Hematopoietic multipotent progenitor cell treated with erythropoietin and hydrocortisone succinate and interleukin-3 and kit ligand, for 6 days (in vitro differentiated cells): ENCODE measurements at regions not wholly inside any gene's neighbourhood (a gene's known extent, or its start where the extent isn't known, plus 50 kb on each side); places are given as distances from the start of the nearest gene placed in this dataset.
"Not testable (repeated sequence)": the region's sequence is repeated elsewhere in the genome, so short reads cannot be mapped to it uniquely, and the experiment has no call there.

Source experiments
- DNase-seq: peaks from one replicate; pipeline ENCODE4 v3.0.0-alpha.2; 2015

DNA sequence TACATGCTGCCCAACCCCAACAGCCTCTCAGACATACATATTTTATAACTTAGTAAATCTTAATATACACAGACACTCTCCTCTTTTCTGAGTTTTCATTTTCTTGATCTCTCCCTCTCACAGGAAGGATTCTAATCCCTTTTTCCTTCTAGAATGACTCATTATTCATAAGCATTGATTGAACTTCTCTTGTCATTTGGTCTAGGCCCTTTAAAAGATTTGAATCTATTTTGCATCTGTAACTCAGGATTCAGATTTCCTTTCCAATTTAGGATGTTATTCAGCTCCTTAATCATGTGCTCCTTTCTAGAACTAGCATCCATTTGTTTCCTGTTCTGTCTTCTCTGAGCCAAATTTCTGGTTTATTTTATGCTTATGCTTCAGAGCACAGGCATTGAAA lies 624.5 kb upstream of the SGO1 start:
- no peak for DNase-seq

DNA sequence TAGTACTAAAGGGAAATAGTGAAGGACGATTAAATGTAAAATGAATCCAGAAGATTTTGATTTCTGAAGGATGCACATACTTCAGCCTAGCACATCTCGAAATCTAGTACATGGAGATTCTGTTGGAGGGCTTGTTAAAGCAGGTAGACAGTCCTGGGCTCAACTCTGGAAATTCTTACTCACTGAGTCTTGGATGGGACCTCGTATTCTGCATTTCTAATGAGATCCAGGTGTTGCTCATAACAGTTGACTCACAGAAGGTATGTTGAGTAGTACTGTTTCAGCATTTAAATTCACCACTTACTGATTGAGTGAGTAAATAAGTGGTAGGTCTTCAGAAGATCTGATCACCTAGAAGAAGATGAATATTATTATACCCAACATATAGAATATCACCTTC lies 623.4 kb upstream of the SGO1 start:
- no peak for DNase-seq

DNA sequence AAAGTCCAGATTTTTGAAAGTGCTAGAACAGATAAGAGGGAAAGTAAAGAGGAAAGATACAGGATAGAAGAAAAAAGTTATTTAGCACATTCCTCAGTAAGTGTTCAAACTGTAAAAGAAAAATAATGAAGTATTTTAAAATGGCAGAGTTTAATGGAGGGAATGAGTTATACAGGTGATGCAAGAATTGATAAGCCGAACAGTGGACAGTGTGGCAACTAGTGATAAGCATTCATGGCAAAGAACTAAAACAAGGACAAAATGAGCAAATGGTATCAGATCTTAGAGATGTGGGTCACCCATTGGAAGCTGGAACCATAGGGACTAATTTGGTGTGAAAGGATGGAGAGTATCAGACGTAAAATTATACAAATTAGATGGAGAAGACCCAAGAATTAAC lies 622.9 kb upstream of the SGO1 start:
- DNase-seq: no peak

DNA sequence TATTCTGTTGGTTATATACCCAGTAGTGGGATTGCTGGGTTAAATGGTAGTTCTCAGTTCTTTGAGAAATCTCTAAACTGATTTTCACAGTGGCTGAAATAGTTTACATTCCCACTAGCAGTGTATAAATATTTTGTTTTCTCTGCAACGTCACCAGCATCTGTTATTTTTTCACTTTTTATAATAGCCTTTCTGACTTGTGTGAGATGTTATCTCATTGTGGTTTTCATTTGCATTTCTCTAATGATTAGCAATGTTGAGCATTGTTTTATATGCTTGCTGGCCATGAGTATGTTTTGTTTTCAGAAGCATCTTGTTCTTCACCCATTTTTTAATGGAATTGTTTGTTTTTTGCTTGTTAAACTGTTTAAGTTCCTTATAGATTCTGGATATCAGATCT lies 612.7 kb upstream of the SGO1 start:
- DNase-seq: no peak

DNA sequence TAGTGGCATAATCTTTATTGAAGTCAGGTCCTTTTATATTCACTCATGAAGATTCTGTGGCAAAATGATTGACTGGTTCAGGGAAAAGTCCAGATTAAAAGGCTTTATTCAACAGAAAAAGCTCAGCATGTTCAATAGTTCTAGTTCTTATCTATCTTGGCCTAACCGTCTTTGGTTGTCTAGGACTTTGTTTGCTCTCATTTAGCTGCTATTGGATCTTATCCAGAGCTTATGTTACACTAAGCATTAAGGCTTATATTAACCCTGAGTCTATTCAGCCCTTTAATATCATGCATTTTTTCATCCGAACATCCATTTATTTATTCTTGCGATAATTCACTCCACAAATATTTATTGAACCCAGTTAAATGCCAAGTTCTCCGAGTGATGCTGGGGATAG lies 601.0 kb upstream of the SGO1 start:
- DNase-seq: no peak

DNA sequence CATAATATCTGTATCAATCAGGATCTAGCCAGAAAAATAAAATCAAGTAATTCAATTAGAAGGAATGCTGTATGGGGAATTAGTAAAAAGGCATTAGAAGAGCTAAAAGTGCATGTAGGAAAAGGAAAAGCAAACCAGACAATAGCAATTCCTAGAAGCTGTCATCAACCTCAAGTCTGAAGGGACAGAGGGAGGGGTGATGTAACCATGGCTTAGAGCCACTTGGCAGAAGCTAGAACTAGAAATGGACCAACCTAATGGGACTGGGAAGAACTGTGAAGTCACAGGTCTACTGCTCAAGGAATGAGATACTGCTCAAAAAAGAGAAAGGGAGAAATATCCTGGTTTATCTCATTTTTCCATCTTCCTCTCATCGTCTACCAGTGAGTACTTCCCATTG lies 590.7 kb upstream of the SGO1 start:
- no peak for DNase-seq

DNA sequence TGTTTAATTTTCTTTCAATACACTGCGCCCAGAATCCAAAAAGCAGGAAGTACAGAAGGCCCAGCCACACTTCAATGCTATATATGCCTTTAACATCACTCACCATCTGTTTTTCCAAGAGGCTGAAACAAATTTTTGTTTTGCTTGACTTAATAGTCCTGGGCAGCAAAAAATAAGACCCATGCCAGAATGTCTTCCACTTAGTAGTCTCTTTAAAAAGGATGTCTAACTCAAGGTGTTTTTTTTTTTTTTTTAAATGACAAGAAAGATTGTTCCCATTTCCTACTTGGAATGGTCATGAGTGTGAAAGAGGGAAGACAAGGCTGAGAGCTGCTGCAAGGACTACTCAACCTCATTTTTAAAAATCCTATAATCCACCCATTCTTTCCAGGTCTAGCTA lies 590.3 kb upstream of the SGO1 start:
- DNase-seq: no peak

DNA sequence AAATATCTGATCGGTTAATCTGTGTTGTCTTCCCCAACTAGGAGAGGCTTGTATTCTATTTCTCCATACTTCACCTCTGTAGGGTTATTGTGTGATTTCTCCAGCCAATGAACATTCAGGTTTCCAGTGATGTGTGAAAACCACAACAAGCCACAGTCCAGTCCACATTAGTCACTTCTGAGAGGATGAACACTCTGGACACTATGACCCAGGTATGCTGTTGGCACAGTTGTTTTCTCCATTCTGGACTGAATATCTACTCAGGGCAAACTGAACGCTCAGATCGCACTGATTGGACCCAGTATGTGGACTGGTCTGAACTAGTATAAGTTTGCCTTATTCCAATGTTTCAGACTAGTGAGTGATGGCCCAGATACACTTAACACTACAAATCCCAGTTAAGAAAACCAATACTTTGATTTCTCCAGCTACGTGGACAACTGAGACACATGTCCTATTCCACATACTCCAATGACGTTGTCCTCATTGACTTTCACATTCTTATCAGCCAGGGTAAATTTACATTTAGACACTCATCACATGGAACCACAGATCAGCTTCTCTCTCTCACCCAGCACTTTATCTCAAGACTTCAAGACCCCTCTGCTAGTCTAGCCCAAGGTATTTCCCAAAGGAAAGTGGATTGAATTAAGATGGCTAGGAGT lies 587.4 kb upstream of the SGO1 start:
- DNase-seq: no peak

DNA sequence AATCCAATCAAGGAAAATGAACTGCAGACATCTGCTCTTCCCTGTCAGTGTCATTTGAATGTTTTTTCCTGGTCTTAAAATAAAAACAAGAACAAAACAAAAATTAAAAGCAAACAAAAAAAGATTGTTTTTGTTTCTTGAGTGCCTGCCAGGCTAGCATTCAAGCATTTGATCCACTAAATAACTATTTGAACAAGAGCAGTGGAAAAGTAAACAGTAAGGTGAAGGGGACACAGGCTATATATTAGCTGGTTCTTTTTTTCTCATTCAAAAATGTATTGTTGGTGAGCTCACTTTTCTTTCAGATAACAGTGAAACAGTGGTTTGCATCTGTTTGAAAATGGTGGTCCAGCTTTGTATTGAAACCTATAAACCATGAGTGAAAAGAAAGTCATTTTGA lies 586.9 kb upstream of the SGO1 start:
- no peak for DNase-seq

DNA sequence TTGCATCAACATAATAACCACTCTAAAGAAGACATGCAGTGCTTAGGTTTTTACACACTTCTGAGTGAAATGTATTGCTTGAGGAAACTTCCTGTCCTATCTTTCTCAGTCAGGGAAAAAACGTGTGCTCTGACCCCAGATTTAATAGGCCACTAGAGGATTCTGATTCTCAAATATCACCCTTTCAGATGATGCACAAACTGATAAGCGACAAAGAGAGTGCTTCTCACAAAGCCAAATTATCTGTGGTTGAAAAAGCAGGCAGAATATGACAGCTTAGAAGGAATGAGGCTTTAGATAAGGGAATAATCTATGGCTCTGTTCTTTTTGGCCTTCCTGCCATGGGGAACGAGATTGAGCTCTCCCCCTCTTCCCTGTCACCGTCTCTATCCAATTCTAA lies 583.4 kb upstream of the SGO1 start:
- DNase-seq: no peak

DNA sequence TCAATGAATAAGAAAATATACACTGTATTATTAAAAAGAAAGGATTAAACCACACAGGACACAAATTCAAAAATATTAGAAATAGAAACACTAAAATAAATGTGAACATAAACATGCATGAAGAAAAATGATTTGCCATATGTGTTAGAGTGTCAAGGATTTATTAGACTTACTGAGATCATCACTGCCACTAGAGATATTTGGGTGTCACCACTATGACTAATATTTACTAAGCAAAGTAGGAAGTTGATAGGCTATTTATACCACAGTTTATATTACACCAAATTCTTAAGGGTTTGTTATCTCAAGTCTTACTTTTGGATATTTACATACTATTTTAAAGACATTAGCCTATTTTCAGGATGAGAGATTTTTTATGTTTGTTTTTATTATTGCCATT lies 575.0 kb upstream of the SGO1 start:
- no peak for DNase-seq

DNA sequence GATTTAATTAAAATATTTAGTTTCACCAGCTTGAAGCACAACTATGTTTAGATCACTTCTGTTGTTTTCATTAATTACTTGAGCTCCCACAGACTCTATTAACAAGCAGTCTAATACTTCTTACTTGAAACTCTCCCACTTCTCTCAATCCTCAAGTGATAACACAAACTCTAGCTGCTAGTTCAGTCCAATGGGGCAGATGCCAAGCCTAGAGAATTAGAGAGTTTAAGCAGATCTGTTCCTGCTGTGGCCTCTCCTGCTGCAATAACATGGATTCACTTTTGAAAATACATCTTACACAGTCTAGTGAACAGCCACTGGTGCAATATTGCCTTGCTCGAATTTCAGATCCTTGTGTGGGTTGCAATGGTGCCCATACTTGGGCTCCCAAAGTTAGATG lies 566.4 kb upstream of the SGO1 start:
- DNase-seq: no peak

DNA sequence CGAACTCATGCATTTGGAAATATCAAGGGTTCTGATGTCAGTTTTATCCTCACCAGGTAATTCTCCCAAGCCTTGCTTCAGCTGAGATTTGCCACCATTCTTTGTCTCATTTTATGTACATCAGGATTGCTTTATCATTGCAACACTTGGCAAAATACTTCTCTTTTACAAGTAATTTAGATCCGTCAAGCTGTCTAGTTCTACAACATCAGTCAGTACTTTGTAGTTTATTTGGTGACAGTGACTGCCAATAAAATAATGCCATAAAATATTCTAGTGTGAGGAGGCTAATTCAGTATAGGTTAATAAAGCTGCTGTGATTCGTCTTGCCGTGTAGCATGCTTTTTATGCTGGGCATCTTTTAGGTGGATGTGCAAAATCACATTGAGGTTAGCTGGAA lies 565.3 kb upstream of the SGO1 start:
- DNase-seq: no peak

DNA sequence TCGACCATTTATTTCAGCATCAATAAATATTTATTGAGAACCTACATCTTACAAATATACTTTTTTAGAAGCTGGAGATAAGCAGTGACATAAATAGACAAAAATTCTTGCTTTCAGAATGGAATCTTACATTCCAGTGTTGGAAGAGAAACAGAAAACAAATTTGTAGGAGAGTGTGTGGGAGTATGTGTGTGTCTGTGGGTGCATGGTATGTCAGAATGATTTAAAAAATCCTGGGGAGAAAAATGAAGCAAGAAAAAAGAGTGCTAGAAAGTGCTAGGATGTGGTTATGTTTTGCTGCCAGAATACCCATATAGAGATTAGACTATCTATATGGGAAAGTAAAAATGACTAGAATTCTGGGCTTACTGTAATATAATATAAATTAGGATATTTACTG lies 561.7 kb upstream of the SGO1 start:
- DNase-seq: no peak

DNA sequence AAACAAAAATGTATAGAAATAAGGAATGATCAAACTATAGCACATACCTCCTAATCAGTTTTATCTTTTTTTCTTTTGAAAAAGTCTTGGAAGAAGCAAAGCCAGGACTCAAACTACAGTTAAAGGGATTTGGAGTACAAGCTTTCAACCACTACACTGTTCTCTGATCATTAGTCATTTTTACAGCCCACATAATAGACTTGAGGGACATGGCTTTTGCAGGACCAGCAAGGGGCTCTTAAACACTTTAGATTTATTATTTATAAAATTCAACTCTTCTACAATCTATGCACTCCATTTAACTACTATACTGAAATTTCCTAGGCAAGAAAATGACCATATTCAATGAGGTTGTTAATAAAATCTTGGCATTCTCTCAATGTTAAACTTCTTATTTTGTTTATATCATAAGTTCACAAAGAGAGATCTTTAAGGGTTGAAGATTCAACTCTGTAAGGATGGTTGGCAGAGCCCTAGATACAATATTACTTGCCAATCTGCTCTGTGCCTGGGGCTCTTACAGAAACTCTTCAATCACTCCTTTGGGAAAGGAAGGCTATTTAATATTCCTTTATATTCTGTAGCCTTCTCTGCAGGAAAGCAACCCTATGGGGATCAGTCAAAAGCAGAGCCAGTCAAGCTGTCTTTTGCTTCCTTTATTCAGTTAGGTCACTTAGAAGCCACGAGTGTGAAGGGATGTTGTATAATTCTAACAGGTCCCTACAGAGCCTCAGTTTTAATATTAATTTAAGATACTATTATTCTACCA lies 557.7 kb upstream of the SGO1 start:
- no peak for DNase-seq

DNA sequence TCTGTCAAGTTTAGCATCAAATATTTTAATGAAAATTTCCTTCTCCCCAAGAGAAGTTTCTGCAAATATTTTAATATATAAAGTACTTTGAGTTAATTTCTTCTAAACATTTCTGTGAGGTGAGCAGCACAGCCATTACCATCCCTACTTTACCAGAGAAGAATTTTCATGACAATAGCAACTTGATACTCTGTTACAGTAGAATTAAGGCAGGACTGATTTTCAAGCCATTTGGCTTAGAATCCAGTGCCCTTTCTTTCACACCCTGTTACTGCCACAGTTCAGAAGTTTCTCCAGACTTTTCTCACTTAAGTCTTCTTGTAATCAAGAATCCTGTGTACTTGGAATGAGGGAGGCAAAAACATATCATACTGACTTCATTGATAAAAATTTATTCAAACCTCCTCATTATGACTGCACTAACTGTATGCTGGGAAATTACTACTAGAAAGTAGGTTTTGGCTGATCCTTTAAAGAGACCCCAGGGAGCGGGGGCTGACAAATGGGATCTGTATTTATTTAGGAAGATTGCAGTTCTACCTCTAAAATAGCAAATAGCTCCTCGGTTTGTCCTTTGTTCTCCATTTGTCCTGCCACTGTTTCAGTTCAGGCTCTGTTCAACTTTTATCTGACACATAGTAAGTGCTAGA lies 557.0 kb upstream of the SGO1 start:
- no peak for DNase-seq

DNA sequence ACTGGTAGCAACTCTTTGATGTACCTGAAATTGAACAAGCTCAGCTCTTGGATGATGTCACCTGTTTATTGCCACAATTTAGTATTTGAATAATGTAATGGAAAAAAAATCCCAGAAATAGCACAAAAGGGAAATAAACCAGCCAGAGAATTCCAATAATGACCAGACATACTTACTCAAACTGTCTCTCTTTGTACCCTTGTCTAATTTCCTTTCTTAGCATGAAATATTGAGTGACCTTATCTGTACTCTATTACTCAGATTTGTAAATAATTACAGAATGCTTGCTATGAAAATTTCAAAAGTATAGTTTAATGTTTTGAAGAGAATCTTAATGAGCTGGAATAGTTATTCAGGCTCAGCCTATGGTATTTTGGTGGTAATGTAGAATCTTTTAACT lies 555.4 kb upstream of the SGO1 start:
- DNase-seq: no peak

DNA sequence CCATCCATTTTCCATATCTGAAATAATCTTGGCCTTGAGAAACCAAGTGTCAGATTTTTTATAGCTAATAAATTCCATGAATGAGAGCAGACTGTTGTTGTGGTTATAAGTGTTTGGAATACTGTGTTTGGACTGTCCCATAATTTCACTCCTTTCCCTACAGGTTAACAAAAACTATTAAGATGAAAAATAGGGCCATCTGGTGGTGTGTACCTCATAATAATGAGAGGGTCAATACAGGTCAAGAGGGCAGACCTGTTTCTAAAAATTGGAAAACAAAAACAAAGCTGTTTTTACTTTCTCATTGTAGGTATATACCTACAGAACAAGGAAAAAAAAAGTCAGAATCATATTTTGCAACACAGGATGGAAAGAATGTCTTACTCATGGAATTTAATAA lies 553.8 kb upstream of the SGO1 start:
- DNase-seq: peak; percentile 2

DNA sequence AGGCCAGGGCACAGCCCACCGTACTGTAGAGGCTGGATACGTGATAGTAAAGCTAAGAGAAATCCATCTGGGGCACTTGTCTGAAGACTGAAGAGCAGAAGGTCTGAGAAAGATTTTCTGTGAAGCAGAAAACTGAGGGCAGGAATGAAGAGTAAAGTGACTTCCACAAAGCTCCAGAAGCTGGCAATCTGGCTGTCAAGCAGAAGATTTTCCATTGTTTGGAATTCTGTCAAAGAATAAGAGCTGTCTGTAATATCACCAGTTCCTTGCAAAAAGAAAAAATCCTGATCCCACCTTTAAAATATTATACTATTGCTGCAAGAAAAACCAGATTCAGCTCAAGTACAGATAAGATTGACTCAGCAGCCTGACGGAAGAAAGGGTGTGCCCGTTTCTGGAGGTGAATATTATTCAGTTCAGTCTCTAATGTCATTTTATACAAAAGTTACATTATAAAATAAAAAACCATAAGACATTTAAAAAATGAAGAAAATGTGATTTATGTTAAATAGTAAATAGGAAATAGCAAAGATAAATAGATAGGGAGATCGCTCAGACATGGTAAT lies 550.4 kb upstream of the SGO1 start:
- no peak for DNase-seq

DNA sequence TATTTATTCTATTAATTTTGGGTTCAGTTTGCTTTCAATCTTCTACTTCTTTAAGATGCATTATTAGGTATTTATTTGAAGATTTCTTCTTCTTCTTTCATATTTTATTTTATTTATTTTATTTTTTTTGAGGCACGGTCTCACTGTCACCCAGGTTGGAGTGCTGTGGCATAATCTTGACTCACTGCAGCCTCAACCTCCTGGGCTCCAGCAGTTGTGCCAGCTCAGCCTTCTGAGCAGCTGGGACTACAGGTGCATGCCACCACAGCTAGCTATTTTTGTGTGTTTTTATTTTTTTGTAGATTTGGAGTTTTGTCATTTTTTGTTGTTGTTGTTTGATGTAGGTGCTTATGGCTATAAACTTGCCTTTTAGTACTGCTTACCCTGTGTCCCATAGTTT lies 543.2 kb upstream of the SGO1 start:
- no peak for DNase-seq

DNA sequence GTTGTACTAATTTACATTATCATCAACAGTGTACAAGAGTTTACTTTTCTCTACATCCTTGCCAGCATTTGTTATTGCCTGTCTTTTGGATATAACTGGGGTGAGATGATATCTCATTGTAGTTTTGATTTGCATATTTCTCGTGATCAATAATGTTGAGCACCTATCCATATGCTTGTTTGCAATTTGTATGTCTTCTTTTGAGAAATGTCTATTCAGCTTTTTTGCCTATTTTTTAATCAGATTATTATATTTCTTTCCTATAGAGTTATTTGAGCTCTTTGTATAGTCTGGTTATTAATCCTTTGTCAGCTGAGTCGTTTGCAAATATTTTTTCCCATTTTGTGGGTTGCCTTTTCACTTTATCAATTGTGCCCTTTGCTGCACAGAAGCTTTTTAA lies 540.8 kb upstream of the SGO1 start:
- DNase-seq: no peak

DNA sequence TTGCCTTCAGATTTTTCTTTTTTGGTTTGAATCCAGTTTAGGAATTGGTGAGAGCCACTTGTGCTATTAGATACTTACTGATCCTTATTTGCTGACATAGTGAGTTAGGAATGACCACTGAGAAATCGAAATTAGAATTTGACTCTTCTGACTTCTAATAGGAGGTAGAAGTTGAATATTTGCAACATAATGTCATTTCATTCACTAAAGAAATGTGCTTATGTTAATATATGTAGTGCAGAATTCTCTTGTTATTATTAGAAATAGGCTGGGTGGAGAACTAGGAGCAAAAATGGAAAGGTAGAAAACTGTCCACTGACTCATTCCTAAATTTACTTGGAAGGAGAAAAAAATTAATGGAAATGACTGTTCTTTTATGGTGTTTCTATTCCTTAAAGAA lies 538.2 kb upstream of the SGO1 start:
- DNase-seq: no peak

DNA sequence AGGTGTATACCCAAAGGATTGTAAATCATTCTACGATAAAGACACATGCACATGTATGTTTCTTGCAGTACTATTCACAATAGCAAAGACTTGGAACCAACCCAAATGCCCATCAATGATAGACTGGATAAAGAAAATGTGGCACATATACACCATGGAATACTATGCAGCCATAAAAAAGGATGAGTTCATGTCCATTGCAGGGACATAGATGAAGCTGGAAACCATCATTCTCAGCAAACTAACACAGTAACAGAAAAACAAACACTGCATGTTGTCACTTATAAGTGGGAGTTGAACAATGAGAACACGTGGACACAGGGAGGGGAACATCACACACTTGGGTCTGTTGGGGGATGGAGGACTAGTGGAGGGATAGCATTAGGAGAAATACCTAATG lies 530.4 kb upstream of the SGO1 start:
- DNase-seq: not testable (repeated sequence)

DNA sequence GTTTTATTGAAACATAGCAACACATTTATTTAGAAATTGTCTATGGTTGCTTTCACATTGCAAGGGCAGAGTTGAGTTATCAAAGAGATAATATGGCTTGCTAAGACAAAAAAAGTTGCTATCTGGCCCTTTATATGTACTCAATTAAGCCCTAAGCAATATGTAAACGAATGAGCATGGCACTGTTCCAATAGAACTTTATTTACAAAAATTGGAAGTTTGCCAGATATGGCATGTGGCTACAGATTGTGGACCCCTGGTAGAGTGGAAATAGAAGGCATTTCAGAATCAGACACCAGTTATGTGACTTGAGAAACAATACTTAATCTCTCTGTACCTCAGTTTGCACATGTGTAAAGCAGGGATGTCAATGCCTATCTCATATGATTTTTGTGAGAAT lies 515.6 kb upstream of the SGO1 start:
- DNase-seq: no peak
